Heart left ventricle (tissue), 13 donors: ENCODE measurements at regions not wholly inside any gene's neighbourhood (a gene's known extent, or its start where the extent isn't known, plus 50 kb on each side); places are given as distances from the start of the nearest gene placed in this dataset.

ENCODE experiments used
- CTCF ChIP-seq, 12 donors: fragments of 200-600 bp; sonication (generic) in 4 of 12; IDR thresholded peaks; one replicate each; pipeline versions ENCODE4 v1.5.0 to v1.8.0; 2018 to 2022; ENCODE audit warnings: antibody characterized with exemption in 12 of 12, mild to moderate bottlenecking in 5 of 12
- POLR2A ChIP-seq, 2 donors: fragments of 450-650 bp; IDR thresholded peaks; one replicate each; pipeline ENCODE4 v1.6.1; 2017; ENCODE audit warnings: antibody characterized with exemption in 2 of 2, mild to moderate bottlenecking in 2 of 2, moderate library complexity in 2 of 2
- donor health status: ischemic (EF 13 %, LVEDD 7.1; RV severe dilation, severe dysfunction).
- donor health status: DM: no; HTN: yes; CAD: no.
- donor health status: DM: no; HTN: no; CAD: no.
- donor health status: ischemic (EF 25% LVEDD 6.9; RV normal size, moderate dysfunction).
- donor health status: ischemic (EF 25% LVEDD 5.7; RV mildly dilated, moderate dysfunction).
- donor health status: ischemic (EF 35%, LVEDD 5.7; RV mildly dilated, moderate dysfunction).
- donor health status: nonischemic (EF 11% LVEDD 7.7; RV severe dilation, severe dysfunction).
- donor health status: DM: yes; HTN: yes; CAD: no.
- donor health status: PGD.
- donor health status: ischemic (EF 29% LVEDD 5.4; RV normal size, mild dysfunction).
- donor health status: nonischemic (EF 23%, LVEDD 6.1; RV moderate dilation, normal function).

GRCh38 chrX:39402158-39402557 lies 600.9 kb downstream of the MID1IP1 start:
- TF ChIP-seq POLR2A (IDR thresholded peaks at IDR 0.05) (no peak), CTCF (IDR thresholded peaks at IDR 0.05) (no peak)
